ENCODE measurements at regions not wholly inside any gene's neighbourhood (a gene's known extent, or its start where the extent isn't known, plus 50 kb on each side); places are given as distances from the start of the nearest gene placed in this dataset.

GRCh38 chr22:49082451-49082850 is 745.2 kb downstream of the BRD1 start:
- TF ChIP-seq POU6F1 (CRISPR knock-in tag; IDR thresholded peaks at IDR 0.05; ENCODE audit: borderline replicate concordance, low read depth) = no peak
- TF ChIP-seq PATZ1 (CRISPR knock-in tag; IDR thresholded peaks at IDR 0.05; ENCODE audit: borderline replicate concordance) = no peak
- no peak for TF ChIP-seq ZFP30 (CRISPR knock-in tag; IDR thresholded peaks at IDR 0.05)
- TF ChIP-seq ZFP3 (CRISPR knock-in tag; IDR thresholded peaks at IDR 0.05) = no peak
- no peak for TF ChIP-seq CSDC2 (CRISPR knock-in tag; IDR thresholded peaks at IDR 0.05)
- no peak for TF ChIP-seq SNAI2 (CRISPR knock-in tag; IDR thresholded peaks at IDR 0.05)
- TF ChIP-seq CREB5 (CRISPR knock-in tag; IDR thresholded peaks at IDR 0.05; ENCODE audit: low read depth) = no peak

Data from SK-N-SH treated with all-trans-retinoic acid at 6 μM for 48 hours (cell line).